Cerebellar cortex (tissue), 1 donor: ENCODE measurements at regions not wholly inside any gene's neighbourhood (a gene's known extent, or its start where the extent isn't known, plus 50 kb on each side); places are given as distances from the start of the nearest gene placed in this dataset.

Experiments used
- DNase-seq: peaks from one replicate; pipeline ENCODE4 v3.0.0-alpha.2; 2015; ENCODE audit warnings: low spot score

DNA sequence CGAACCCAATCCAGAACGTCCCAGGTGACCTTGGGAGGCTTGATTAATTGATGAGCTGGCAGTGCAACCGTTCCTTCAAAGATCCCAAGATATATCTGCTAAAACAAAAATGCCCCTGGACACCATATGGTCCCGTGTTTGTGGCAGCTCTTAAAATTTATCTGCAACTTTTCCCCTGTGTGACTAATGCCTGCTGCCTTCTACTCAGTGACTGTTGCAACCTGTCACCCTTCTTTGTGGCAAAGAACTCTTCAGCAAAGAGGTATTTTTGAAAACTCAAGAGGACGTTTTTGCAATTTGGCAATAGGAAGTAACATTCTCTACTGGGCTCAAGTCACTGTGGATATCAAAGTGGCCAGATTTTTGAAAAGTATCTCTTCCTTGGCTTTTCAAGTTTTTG lies 75.8 kb upstream of the SOD3 start:
- DNase-seq, result no peak

- DNase-seq, result no peak
These were observed 74.9 kb upstream of the SOD3 start for GRCh38 chr4:24720436-24720835.

DNA sequence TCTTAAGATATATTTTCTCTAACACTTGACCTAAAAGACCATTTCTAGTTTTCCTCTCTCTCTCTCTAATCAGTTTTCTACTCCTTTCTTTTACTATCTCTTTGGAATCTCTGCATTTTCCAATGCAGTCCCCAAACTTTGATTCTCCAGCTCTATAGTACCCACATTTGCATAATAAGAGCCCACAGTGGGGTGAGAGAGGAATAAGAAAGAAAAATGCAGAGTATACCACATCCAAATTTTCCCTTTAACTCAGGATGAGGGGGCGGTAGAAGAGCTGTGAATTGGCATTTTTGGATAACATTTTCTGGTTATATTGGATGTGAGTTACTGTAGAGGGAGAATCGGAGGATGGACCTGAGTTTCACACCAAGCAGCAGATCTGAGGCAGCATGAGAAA lies 74.4 kb upstream of the SOD3 start:
- DNase-seq, result no peak

- DNase-seq, result no peak
These were observed 73.3 kb upstream of the SOD3 start for GRCh38 chr4:24722026-24722568.

- DNase-seq, result no peak
These were observed 67.8 kb upstream of the SOD3 start for GRCh38 chr4:24727390-24728224.

- DNase-seq, result no peak
These were observed 66.1 kb upstream of the SOD3 start for GRCh38 chr4:24729119-24729730.

DNA sequence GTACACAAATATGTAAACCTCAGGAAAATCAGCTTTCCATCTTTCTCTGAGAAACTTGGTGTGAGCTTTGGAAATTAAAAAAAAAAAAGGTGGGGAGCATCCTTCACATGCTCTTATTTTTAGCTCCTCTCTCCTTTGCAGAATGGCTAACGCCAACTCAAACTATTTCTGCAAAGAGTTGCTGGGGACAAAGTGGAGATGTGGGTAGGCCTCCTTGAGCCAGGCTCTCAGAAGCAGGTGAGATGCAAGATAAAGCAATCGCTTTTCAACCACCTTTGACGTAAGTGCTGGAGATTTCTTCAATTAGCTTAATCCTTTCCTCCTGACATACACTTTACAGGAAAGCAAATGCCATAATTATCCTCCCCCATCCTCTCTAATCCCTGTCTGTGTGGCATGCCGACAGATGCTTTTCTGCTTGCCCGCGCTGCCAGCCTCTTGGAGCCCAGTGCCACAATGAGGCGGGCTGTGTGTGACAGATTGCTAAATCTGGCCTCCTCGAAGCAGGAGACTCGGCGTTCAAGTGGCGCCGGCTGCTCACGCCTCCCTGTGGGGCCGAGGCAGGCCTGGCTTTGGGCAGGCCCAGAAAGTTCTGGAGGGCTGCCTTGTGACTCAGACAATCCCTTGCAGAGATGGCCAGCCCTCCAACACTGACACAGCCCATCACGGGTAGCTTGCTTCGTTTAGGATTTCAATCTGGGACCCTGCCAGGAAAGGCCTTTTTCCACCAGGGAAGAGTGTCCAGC lies 64.9 kb upstream of the SOD3 start:
- DNase-seq, result peak; percentile 88

DNA sequence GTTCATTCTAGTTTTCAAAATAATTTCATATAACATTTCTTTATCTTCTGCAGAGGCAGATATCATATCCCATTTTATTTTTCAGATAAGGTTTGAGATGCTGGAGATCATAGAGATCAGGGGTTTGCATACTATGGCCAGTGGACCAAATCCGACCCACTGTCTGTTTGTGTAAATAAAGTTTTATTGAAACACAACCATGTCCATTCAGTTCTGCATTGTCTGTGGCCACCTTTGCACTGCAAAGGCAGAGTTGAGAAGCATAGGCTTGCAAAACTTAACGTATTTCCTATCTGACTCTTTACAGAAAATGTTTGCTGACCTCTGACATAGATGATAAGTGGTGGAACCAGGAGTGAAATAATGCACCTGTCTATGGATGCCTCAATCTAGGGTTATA lies 63.9 kb upstream of the SOD3 start:
- DNase-seq, result no peak

DNA sequence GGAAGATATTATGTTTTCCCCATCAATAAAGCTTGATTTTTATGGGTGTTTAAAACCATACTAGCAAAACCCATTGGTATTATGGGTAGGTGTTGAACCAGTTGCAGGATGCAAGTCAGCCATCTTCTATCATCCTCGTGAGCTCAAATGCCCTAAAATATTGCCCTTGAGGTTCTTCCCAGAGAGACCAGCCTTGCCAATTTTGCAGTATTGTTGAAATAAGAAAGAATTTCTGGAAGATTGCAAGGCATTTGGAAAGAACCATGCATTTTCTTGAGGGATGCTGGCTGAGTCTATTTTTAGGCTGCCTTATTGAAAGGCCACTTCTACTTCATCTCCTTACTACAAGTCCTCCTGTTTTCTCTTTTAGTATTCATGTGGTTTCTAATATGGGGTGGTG lies 60.9 kb upstream of the SOD3 start:
- DNase-seq, result no peak

DNA sequence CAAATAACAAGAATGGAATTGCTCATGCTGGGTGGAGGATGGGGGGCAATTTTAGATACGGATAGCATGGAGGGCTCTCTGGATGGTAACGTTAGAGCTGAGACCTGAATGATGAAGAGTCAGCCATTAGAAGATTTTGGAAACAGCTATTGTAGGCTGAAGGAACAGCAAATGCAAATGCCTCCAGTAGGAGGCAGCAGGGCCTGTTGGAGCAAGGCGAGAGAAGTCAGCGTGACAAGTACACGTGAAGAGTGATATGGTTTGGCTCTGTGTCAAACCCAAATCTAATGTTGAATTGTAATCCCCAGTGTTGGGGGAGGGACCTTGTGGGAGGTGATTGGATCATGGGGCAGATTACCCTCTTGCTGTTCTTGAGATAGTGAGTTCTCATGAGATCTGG lies 59.3 kb upstream of the SOD3 start:
- no peak for DNase-seq

GRCh38 chr4:24741910-24742309 lies 53.5 kb upstream of the SOD3 start:
- no peak for DNase-seq

DNA sequence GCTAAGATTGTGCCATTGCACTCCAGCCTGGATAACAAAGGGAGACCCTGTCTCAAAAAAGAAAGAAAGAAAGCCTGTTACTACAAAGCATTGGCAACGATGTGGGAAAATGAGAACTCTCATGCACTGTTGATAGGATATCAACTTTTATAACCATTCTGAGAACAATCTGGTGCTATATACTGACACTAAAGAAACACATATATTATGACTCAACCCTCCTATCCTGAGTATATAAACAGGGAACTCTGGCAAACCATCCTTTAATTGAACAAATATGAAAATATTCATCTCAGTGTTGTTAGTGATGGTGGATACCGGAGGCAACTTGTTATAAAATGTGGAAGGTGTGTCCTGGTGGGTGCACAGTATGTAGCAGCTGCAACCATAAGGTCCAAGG lies 53.0 kb upstream of the SOD3 start:
- no peak for DNase-seq

- no peak for DNase-seq
These were observed 52.6 kb upstream of the SOD3 start for GRCh38 chr4:24742773-24743172.

GRCh38 chr4:24743206-24743605 lies 52.2 kb upstream of the SOD3 start:
- no peak for DNase-seq

DNA sequence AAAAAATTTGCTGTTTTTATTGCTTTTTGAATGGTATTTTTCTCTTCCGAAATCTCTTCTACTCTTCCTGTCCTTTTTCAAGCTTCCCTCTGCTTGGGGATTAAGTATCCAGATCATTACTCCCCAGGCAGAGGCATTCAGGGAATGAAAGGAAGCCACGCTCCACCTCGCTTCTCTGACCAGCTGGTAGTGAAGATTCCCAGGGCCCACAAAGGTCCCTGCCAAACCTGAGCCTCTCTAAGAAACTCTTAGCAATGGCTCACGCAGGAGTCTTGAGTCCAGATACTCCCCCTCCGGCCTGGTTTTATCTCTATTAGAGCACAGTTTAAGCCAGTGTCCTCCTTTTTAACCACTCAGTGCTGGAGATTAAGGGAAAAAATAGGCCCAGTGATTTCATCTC lies 51.4 kb upstream of the SOD3 start:
- DNase-seq, result no peak

DNA sequence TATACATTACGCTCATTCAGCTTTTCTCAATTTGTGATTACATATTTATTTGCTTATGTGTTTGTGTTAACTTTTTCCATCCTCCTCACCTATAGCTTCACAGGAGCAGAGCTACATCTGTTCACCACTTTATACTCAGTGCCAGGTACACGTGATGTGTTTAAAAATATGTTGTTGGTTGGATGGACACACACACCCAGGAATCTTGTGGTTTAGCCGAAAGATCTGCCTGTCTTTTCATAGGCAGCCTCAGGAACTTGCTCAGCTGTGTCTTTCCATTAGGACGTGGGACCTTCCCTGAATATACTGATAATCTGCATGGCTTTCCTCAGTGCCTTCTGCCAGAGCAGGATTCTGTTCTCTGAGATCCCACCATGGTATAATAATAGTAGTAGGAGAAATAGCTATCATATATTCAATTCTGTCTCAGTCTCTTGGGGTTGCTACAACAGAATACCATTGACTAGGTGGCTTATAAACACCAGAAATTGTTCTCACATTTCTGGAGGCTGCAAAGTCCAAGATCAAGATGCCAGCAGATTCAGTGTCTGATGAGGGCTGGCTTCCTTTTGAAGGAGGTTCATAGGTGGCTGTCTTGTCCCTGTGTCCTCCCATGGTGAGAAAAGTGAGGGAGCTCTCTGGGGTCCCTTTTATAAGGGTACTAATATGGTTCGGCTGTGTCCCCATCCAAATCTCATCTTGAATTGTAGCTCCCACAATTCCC lies 50.0 kb upstream of the SOD3 start:
- DNase-seq, result no peak
